OCI-M2 (cell line): ENCODE measurements at regions not wholly inside any gene's neighbourhood (a gene's known extent, or its start where the extent isn't known, plus 50 kb on each side); places are given as distances from the start of the nearest gene placed in this dataset.

Experiments used
- DNase-seq: peaks from one replicate; lab custom pipeline; 2025; ENCODE audit not compliant: unreplicated experiment; lab: John Stamatoyannopoulos, UW

DNA sequence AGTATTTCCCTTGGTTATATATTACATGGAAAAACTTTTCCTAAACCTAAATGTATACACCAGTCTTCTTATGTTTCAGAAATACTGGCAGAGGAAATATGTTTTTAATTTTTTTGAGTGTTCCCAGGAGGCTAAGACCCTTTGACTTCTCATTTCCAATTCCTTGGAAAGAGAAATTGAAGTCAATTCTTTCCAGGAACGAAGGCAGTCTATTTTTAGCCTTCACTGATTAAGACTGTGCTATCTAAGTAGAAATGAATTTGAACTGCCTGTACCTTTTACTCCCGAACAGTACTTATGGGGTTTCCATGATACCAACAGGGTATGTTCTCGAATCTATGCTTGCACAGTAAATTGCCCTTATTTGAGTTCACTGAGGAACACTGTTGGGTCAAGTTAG lies 340.3 kb upstream of the CD180 start:
- no peak for DNase-seq

DNA sequence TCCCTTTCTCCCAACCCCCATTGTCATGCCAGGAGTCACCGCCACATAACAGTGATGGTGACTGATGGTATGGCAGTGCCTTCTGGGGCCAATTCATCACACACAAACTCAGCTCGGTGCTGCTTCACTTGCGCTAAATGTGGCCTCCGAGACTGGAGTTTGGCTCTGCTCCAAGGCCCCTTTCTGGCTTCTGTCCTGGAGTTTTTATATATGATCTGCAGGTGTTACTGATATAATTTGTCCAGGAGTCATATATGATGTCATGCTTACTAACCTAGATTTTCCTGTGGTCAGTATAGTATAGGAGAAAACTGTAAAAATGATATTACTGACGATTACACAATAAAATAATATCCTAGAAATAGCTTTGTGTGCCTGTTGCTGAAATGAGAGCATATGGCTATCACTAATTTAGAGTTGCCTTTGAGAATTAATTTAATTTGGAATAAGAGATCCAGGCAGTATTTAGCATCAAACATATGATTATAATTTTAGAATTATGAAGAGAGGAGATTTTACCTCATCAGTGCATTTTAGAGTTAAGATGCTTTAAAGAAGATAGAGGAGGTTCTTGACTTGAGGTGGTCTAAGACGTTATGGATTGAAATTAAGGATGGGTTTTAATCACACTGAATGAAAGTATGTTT lies 334.1 kb upstream of the CD180 start:
- no peak for DNase-seq

DNA sequence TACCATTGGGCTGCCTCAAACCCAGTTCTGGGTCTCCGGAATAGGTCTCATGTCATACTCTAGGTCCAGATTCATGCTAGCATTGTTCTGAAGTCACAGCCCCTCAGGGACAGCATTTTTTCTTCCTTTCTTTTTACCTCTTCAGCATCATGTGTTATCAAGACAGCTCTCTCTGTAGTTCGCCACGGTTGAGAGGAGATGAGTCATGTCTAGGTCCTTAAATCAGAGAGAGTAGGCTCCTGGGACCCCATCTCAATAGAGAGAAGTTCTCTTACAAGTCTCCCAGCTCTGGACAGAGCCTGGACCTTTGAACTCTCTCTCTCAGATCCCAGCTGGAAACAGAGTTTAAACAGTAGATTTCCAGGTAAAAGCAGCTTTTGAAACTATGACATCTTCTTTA lies 332.4 kb upstream of the CD180 start:
- no peak for DNase-seq

DNA sequence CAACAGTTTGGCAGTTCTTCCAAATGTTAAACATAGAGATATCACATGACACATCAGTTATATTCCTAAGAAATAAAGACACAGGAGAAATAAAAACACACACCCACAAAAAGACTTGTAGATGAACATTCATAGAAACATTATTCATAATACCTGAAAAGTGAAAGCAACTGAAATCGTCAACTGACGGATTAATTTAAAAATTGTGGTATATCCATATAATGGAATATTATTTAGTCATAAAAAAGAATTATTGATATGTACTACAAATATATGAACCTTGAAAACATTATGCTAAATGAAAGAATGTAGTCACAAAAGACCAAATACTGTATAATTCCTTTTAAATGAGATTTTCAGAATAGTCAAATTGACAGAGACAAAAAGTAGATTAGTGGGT lies 330.2 kb upstream of the CD180 start:
- DNase-seq = no peak

DNA sequence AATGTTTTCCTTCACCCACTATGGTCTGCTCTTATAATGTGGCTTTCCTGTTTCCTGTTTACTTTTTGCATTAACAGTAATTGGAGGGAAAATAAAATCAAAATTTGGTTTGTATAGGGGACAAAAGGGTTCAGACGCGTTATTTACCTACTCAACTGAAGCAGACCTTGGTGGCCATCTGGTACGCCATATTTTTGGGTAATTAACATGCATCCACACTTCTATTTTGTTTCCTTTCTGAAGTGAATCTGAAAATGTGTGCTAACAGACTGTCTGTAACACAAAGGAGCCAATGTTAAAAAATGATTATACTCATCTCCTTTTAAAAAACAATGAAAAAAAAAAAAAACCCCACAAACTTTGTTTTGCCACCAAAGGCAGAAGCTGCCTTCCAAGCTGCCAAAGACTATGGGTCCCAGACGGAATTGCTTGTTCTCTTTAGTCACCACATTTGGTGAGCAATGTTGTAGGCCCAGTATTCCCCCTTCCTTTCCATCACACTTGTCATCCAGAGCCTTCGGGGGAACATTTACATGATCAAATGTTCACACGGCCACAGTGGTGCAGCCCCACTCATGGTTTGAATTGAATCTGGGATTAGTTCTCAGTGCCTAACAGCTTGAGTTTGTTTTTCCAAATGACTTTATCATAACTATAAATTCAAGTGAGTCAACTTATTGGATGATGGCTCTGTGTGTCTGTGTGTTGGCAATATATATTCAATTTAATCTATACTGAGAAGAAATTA lies 323.7 kb upstream of the CD180 start:
- no peak for DNase-seq

DNA sequence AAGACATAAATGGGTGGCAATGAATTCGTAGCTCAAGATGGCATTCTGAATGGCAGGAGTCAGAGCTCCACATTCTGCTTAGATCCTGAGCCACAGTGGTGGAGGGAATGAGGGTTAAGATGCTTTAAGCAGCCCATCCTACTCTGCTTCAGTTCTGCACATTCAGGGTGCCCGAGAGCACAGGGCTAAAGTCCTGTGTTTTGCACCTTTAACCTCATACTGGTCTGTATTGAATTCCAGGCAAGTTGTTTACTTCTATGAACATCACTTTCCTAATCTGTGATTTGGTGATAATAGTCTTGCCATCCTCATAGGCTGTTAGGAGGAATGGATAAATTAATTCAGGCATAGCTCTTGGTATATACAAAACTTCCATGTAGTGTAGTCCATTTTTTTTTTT lies 321.6 kb upstream of the CD180 start:
- no peak for DNase-seq

DNA sequence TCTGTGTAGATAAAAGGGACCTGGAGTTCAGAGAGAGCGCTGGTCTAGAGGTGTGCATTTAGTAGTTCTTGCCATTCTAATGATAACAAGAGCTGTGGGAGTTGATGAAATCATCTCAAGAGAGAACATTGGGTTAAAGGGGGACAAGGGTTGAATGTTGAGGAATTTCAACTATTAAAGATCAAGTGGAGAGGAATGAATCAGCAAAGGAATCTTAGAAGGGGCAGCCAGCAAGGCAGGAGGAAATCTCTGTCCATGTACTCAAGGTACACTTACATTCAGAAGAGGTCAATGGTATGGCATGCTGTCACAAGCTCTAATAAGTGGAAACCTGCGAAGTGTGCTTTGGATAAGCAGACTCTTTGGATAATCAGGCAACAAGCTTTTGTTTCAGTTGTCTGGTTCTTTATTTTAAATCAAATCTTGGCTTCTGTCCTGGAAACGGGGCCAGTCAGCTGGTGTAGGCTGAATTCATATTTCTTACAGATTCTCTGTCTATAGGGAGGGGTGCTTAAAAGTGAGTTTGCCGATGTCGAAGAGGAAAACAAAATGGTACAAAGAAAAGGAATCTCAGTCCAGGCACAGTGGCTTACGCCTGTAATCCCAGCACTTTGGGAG lies 320.5 kb upstream of the CD180 start:
- no peak for DNase-seq

DNA sequence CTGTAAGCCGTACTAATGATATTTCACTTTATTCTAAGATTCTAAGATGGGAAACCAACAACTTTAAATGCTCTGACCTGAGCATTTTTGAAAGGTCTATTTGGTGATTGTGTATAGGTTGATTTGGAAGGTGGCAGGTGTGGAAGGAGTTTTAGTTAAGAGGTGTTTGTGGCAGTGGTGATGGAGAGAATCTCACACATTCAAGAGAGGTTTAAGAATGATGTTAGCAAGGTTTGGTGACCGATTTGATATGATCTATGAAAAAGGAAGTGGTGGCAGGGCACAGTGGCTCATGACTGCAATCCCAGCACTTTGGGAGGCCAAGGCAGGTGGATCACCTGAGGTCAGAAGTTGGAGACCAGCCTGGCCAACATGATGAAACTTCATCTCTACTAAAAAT lies 319.2 kb upstream of the CD180 start:
- DNase-seq = no peak

DNA sequence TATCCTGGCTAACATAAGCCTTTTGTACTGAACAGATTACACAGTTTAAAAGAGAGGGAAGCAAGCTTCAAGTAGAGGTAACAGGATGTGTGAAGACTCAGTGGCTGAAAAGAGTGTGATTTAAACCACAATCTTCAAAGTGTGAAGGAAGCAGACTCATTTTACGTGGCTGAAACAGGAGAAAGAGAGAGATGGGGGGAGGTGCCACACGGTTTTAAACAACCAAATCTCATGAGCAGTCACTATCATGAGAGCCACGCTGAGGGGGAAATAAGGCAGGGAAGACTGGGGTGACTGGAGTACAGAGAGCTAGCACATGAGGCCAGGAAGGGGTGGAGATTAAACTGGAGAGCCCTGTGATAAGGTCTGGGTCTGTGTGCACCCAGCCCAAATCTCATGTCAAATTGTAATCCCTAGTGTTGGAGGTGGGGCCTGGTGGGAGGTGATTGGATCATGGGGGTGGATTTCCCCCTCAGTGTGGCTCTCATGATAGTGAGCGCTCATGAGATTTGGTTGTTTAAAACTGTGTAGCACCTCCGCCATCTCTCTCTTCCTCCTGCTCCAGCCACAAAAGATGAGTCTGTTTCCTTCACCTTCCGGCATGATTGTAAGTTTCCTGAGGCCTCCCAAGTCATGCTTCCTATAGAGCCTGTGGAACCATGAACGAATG lies 318.6 kb upstream of the CD180 start:
- no peak for DNase-seq

DNA sequence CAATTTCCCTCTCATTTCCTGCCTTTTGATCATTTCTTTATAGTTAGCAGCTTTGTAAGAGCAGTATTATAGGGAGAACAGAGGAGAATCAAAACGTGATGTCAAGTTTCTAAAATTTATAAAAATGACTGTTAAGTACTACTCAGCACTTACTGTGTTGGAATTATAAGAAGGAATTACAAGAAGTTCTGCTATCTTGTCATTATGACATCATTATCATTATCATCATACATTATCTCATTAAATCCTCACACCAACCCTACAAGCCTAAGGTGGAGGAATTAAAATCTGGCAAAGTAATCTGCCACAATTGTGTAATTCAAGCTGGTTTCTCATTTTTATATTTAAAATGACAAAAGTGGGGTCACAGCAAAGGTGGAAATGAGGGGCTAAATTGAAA lies 316.2 kb upstream of the CD180 start:
- no peak for DNase-seq

DNA sequence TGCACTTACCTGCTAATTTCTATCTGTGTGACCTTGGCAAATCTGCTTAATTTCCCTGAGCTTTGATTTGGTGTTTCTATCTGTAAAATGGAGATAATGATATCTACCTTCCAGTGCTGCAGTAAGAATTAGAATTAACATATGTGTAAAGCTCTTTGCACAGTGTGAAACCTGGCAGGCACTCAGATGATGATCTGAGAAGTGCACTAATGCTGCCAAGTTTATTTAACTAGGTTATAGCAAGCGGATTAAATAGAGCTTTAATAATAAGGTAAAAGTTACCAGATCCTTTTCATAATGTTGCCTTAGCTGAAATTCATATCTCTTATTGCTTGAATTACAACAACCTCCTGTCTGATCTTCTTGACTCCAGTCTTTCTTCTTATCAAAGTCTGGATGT lies 315.3 kb upstream of the CD180 start:
- no peak for DNase-seq

DNA sequence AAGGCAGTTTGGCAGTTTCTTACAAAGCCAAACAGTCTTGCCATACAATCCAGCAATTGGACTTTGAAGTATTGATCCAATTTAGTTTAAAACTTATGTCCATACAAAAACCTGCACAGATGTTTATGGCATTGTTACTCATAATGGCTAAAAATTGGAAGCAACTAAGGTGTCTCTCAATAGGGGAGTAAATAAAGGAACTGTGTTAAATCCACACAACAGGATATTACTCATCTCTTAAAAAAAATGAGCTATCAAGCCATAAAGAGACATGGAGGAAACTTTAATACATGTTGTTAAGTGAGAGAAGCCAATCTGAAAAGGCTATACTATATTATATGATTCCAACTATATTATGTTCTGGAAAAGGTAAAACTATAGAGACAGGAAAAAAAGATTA lies 313.6 kb upstream of the CD180 start:
- DNase-seq = no peak

DNA sequence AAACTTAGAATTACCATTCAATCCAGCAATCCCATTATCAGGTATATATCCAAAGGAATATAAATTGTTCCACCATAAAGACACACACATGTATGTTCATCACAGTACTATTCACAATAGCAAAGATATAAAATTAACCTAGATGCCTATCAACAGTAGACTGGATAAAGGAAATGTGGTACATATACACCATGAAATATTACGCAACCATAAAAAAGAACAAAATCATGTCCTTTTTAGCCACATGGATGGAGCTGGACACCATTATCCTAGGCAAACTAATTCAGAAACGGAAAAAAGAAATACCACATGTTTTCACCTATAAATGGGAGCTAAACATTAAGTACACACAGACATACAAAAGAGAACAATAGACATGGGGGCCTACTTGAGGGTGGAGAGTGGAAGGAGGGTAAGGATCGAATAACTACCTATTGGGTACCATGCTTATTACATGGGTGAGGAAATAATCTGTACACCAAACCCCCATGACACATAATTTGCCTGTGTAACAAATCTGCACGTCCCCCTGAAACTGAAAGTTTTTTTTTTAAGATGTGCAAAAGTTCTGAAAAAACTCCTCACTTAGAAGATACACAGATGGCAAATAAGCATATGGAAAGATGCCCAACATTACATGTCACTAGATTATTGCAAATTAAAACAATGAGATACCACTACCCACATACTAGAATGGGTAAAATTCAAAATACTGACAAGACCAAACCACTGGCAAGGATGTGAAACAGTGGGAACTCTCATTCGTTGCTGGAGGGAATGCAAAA lies 313.0 kb upstream of the CD180 start:
- no peak for DNase-seq

DNA sequence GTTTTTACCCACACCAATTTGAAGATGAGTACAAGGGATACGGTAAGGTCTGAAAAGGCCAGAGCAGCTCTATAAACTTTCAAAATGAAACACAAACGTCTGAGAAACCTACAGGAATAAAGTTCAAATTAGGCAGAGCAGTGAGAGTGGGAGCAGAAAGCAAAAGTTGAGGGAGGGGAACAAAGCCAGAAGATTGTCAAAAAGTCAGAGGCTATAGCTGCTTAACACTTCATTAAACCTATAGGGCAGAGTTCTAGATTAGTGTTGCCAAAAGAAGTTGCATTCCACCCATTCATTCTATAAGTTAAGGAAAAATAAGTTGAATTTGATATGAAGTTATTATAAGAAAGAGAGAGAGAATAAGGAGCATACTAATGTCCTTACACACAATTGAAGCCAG lies 309.6 kb upstream of the CD180 start:
- DNase-seq = no peak

DNA sequence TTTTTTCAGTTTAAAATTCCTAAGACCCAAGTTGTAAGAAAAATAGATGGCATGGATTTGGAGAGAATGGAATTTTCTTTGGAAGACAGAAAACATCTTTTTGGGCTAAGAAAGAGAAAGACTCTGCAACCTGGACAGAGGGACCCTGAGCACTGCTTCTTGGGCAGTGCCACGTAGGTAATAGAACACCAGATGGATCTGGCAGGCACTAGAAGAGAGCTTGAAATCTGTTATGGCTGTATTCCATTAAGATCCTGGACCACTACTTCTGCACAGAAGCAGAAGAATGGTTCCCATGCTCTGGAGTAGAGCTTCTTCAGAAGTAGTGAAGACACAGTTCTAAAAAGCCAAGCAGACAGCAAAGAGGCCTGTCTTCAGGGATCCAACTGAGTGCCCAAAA lies 306.4 kb upstream of the CD180 start:
- no peak for DNase-seq

DNA sequence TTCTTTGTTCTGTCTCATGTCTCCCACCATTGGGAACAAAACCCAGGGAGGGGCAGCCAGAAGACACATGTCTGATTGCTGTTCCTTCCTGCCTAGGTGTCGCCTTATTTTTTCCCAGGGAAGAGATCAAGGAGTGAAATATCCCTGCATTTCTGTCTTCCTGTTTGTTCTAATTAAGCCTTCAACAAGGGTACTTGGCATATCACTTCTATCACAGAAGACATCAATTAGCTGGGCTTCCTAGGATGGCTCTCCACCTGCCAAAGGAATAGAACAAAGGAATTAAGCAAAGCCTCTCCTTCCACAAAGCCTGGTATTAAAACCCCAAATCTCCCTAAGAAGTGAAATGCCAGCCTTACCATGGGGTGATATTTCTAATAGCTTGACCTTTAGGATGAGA lies 299.5 kb upstream of the CD180 start:
- no peak for DNase-seq

DNA sequence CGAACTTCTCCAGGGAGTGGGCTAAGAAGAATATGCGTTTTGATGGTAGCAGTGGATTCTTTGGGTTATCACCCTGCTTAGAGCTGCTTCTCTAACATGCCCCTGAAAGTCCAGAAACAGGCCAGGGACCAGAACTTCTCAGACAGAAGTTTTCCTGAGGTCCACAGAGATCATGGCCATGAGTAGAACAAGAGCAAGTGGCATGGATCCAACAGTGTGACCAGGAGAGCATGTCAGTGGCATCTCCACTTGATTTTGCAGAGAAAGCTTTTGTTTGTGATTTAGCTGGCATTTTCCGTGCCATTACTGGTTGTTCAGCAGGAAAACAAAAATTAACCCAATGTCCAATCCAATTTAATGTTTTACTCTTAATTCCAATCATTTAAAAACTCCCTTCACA lies 298.5 kb upstream of the CD180 start:
- no peak for DNase-seq

DNA sequence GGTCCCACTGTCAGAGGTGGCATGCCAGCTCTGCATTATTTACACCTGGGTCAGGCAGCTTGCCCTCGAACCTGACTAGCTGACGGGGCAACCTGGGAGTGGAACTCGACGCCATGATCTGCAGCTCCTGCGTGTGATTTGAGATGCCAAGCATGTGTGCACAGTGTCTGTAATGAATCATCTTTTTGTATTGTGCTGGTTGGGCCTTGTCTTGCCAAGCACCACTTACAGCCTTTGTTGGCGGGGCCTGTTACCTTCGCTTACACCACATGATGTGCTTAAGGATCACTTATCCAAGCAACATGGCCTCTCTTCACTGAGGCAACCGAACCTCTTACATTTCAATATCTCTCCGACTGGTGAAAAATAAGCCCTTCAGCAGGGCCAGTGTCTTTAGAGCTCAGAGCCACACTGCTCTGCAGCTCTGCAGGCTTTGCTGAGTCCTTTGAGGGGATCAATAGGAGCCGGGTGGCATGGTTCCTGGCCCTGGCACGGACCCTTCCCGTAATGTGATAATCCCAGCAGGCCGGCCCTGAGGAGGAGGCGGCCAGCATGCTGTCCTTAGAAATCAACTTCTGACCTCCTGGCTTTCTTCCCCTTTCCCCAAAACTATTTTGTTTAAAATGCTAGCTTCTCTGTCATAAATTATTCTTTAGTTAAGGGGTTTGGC lies 297.7 kb upstream of the CD180 start:
- DNase-seq = no peak

DNA sequence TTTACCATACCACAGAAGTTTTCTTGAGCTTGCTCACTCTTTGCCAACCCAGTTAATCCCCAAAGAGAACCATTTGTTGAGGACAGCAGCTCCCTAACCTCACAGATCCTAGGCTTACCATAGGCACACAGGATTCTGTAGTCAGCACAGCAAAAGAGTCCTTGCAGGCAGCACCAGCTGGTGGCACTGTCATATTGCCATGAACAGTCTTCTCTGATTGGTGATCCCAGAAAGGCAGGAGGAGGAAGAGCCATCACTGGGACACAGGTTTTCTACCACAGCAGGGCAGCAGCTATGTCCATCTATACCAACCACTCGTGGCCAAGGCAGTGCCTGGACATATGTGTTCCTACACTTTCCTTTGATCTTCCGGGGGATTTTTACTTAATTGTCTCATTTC lies 297.1 kb upstream of the CD180 start:
- no peak for DNase-seq

DNA sequence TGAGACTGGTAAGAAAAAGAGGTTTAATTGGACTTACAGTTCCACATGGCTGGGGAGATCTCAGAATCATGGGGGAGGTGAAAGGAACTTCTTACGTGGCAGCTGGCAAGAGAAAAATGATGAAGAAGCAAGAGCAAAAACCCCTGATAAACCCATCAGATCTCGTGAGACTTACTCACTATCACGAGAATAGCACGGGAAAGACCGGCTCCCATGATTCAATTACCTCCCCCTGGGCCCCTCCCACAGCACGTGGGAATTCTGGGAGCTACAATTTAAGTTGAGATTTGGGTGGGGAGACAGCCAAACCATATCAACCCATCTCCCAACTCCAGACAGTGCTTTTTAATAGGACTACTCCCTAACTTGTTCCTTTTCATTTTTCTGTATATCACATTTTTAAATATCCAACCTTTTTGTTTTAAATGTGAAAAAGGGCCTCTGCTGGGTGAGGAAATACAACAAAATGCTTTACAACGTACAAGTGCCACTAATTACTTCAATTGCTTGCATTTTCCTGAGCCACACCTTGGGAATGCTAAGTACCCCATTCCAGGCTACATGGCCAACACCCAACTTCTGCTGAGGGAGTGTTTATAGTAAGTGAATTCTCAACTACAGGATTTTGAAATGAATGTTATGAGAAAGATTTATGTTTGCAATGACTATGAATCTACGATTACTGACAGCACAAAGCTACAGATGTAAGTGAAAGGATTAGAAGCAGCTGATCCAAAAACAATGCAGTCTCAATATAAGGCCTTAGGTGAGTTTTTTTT lies 294.1 kb upstream of the CD180 start:
- DNase-seq = no peak
